ENCODE measurements at regions not wholly inside any gene's neighbourhood (a gene's known extent, or its start where the extent isn't known, plus 50 kb on each side); places are given as distances from the start of the nearest gene placed in this dataset.

DNA sequence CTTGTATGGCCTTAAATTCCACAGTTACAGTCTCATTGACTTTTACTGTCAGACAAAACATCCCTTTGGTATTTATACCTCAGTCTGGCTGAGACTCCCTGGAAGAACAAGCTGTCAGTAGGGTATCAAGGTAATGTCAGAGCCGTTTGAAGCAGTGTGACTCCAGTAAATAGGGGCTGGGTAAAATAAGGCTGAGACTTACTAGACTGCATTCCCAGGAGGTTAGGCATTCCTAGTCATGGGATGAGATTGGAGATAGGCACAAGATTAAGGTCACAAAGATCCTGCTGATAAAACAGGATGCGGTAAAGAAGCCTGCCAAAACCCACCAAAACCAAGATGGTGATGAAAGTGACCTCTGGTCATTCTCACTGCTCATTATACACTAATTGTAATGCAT, 219.5 kb upstream of the SKOR2 start:
- DNase-seq (ENCODE audit: low spot score) = no peak

DNA sequence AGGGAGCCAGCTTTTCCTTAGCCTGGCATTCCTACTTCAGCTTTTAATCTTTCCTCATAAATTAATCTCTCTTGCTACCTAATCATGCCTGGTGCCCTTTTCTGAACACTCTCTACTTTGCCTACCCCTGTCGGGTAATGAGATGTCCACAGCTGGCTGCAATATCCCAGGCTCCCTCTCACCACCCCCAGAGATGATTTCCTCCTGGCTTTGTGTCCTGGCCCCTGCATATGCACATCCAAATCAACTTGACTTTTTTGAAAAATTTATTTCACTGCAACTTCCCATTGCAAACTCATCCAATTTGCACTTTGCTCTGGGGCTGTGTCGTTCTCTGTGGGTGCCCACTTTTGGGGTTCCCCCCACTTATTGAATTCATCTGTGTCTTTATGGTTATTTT, 218.1 kb upstream of the SKOR2 start:
- DNase-seq (ENCODE audit: low spot score) = no peak

DNA sequence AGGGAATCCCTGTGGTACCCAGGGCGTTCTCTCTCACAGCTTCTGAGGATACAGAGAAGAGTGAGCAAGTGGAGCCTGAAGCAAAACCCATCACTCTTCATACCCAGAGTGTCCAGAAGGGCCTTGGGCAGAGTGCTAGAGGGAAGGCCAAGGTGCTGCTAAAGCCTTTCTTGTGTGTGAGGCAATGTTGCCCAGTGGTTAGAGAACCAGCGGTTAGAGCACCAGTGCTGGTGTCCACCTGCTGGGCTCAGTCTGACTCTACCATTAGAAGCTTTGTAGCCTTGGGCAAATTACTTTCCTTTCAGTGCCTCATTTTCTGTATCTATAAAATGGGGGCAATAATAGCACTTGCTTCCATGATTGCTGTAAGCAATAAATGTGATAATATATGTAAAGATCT, 210.5 kb upstream of the SKOR2 start:
- DNase-seq (ENCODE audit: low spot score) = no peak

DNA sequence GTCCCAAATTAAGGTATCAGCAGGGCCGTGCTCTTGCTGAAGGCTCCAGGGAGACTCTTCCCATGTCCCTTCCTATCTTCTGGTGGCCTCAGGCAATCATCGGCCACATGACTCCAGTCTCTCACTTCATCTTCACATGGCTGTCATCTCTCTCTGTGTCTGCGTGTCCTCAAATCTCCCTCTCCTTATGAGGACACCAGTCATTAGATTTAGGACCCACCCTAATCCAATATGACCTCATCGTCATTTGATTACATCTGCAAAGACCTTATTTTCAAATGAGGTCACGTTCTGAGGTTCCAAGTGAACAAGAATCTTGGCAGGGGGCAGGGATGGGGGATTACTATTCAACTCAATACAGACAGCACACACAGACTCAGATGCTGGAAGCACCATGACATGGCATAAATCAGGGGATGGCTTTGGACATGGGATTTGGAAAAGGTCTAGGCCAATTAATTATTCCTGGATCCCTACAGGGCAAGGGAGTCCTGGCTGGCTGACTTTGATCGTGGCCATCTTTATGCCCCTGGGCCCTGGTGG, 210.0 kb upstream of the SKOR2 start:
- no peak for DNase-seq (ENCODE audit: low spot score)

DNA sequence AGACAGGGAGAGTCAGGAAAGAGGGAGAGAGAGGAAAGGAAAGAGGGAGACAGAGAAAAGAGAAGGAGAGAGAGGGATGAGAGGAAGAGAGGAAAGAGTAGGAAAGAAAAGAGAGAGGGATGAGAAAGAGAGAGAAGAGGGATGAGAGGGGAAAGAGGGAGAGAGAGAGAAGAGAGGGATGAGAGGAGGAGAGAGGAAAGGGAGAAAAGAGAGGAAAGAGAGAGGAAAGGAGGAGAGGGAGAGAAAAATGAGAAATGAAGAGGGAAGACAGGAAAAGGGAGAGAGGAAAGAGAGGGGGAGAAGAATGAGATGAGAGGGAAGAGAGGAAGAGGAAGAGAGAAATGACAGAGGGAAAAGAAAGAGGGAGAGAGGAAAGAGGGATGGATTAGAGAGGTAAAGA, 207.0 kb upstream of the SKOR2 start:
- DNase-seq (ENCODE audit: low spot score) = no peak

DNA sequence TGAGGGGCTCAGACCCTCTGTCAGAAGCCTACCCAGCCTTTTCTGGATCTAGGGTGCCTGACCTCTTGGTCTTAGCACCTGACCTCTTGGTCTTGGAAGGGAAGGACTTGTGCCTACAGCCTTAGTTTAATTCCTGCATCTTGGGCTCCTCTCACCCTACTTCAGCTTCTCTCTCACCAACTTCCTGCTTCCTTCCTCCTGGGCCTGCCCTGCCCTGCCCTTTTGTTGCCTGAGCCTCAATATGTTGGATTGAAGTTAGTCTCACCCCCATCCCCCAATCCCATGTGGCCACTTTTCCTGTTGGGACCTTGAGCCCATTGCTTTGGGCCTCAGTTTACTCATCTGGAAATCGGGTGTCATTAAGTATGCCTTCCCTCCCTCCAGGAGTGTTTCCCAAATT, 206.2 kb upstream of the SKOR2 start:
- no peak for DNase-seq (ENCODE audit: low spot score)

DNA sequence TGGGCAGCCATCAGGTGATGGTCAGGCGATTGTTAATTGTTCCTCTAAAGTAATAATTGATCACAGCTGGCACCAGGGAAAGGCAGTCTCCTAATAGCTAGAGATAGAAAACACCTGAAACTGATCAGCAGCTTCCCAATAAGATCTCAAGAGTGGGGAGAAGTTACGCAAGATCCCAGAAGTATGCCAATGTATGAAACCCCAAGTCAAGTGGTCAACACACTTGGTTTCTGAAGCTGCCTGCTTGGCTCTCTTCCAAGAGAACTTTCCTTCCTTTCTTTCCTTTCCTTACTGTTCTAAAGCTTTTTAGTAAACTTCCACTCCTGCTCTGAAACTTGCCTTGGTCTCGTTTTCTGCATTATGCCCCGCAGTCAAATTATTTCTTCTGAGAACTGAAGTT, 201.6 kb upstream of the SKOR2 start:
- no peak for DNase-seq (ENCODE audit: low spot score)

DNA sequence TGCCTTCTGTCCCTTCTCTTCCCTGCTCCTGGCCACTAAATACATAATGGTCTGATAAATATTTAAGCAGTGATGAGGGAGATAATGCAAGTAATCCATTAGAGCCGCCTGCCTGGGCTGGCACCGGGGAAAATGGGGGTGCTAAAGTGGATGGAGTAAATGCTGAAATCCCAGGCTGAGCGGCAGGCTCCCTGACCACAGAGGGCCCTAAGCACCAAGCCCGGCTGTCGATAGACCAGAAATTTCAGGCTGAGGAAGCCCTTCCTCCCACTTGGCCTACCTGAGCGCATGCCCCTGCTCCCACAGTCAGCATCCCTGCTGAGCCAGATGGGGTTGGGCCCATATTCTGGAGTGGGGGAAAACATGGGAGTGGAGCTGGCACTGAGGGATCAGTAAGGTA, 197.5 kb upstream of the SKOR2 start:
- no peak for DNase-seq (ENCODE audit: low spot score)

DNA sequence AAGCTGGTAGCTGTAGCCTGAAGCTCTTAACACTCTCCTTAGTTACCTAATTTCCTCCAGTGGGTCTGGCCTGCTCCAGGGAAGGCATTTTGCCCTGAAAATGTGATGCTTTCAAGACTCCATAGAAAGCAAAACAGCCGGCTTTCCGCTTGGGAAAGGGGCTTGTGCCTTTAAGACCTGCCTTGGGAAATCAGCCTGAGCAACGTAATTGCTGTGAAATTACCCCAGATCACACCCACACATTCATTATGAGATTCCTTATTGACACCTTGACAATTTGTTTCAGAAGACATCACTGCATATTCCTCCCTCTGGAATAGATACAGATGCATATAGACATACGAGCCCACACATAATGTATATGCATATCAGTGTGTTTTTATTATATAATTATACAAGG, 190.5 kb upstream of the SKOR2 start:
- DNase-seq (ENCODE audit: low spot score) = no peak

DNA sequence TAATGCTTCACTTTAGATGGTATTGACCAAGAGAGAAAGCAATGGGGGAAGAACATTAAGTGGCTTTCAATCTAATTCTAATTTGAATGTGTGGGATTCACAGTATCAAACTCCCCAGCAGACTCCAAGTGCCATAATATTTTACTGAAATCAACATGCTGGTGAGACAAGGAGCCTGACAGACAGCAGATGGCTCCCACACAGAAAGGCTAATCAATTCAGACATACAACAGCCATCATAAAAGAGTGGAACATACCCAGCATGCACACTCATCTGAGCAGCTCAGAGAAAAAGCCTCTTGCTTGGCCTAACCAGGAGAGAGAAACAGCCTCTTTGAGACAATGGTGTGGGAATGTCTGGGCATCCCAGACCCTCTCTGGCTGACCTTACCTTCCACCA, 186.5 kb upstream of the SKOR2 start:
- DNase-seq (ENCODE audit: low spot score) = no peak

DNA sequence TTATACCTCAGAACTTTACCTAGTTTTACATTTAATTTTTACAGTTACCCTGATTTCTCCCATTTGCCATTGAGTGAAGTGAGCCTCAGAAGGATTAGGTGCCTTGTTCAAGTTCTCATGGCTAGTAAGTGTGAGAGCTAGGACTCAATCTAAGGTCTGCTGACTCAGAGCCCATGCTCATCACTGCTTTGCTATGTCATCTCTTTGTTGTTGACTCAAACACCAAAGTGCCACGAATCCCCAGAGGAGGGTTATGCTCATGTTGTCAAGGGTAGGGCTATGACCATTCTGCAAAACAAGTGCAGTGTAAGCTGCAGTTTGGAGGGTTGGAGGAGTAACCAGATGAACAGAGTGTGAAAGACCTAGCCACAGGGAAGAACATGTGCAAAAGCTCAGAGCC, 185.4 kb upstream of the SKOR2 start:
- DNase-seq (ENCODE audit: low spot score) = no peak

DNA sequence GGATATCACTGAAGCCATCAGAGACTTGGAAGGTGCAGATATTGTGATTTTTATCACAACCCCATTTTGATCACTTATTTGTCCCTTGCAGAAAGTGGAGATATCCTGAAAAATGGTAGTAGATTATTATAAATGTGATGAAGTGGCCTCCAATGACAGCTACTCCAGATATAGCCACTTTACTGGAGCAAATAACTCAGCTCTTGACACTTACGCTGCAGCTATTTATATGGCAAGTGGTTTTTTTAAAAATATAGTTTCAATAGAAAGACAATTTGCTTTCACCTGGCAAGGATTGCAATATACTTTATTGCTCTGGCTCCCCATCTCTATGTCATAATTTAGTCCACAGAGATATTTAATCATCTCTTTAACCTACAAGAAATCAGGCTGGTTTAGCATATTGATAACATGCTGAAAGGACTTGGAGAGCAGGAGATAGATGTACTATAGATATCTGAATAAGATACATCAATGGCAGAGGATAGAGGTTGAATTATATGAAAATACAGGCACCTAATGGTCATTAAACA, 182.8 kb upstream of the SKOR2 start:
- no peak for DNase-seq (ENCODE audit: low spot score)

DNA sequence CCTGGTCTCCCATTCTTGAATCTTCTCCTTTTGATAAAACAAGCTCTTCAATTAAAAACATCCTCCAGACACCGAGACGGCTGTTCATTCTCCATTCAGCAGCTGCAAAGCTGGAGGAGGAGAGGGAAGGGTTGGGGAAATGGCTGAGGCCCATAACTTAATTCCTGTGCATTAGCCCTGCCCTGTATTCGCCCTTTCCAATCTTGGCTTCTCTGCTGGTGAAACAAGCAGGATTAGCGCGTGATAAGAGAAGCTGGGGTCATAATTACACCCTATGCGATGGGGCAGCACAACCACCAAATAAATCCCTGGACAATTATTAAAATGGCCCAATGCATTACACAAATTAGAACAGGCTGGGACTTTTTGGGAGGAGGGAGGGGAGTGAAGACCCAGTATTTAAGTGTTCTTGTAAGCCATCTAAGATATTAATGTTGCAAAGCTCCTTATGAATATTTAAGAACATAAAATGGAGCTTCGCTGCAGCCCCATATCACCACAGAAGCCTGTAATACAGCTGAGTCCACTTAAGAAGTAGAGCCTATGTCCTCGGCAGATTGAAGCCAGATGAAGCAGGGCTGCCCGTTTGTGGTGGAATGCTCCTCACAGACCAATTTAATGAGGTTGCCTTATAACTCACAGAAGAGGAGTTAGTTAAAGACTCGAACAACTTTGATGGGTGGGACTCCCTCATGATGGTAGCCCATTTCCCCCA, 176.6 kb upstream of the SKOR2 start:
- no peak for DNase-seq (ENCODE audit: low spot score)

DNA sequence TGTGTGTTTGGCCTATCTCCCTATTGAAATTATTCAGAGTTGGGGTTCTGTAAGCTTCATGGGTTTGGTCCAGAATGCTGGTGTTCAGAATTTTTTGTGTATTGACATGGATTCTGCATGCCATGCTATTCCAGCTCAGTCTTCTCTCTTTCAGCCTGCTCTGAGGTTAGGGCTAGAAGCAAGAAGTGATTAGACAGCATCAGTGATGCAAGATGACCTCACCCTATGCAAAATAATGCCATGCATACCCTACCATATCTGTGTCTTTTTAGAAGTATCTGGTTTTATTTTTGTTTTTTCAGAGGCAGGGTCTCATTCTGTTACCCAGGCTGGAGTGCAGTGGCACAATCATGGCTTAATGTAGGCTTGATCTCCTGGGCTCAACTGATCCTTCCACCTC, 175.6 kb upstream of the SKOR2 start:
- DNase-seq (ENCODE audit: low spot score) = no peak

DNA sequence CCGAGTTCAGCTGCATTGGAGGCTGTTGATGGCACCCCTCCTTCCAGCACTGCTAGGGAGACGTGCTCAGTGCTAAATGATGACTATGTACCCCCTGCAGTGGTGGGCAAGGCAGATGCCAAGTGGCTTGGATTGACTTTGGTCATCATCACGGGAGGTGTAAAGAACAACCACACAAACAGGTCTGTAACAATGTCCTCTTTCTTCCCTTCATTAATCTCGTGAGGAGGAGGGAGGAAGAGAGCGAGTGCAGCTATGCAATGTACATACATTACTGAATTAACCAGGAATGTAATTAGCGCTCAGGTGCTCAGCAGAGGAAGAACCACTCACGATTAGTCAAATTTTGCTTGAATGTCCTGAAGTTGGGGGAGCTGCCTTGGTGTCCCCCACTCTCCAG, 173.9 kb upstream of the SKOR2 start:
- no peak for DNase-seq (ENCODE audit: low spot score)

DNA sequence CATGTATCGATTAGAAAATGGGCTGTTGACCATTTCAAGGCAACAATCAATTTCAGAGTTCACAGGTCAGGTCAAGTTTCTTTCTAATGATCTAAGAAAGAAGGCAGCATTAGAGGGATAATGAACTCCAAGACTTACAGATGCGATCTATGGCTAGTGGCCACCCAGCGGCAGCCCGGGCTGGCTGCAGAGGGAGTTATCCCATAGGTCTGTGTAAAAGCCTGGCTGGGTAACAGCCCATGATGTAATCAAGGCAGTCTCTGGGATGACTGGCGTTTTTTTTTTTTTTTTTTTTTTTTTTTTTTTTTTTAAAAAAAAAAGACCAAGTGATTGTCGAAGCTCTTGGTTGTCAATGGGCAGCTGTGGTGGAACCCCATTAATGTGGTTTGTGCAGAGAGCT, 171.1 kb upstream of the SKOR2 start:
- peak; percentile 62 for DNase-seq (ENCODE audit: low spot score)

DNA sequence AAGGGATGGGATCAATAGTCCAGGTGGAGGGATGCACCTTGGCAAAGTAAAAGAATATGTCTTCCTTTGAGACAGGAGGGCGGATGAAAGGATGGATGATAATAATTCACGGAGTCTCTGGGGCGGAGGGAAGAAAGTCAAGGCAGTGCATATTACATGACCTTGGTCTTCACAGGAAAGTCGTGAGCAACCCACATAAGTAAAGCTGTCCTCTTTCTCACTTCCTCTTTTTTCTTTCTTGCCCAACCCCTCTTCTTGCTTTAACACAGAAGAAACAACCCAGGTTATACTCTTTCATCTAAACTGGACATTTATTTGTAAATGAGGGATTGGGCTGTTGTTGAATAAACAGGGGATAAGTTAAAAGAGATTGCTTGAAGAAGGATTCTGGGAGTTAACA, 168.7 kb upstream of the SKOR2 start:
- no peak for DNase-seq (ENCODE audit: low spot score)

DNA sequence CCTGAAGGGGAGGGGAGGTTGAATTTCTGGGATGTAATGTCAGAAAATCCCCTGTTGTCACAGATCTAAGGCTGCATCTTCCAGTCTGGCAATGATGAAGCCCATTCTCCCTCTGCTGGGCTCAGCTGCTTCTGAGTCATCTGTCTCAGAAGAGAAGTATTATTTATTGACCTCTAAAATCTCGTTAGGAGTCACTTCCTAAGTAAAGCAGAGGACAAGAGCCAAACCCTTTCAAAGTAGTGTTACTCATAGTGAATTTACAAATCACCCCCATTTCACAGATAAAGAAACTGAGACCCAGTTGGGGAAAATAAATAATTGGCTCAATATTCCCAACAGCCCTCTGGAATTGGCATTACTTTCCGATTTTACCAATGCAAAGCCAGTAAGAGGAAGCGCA, 167.3 kb upstream of the SKOR2 start:
- peak; percentile 41 for DNase-seq (ENCODE audit: low spot score)

DNA sequence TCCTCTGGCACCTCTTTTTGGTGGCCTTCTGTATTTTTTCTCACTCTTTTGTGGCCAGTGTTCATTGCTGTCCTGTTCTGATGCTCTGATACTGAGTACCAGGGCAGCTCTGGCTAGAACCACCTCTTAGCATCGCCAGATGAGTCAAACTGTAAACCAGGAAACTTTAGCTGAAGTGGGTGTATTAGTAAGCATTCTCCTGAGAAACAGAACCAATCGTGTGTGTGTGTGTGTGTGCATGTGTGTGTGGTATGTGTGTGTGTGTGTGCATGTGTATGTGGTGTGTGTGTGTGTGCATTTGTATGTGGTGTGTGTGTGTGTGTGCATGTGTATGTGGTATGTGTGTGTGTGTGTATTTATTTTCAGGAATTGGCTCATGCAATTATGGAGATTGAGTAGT, 166.3 kb upstream of the SKOR2 start:
- DNase-seq (ENCODE audit: low spot score) = no peak

DNA sequence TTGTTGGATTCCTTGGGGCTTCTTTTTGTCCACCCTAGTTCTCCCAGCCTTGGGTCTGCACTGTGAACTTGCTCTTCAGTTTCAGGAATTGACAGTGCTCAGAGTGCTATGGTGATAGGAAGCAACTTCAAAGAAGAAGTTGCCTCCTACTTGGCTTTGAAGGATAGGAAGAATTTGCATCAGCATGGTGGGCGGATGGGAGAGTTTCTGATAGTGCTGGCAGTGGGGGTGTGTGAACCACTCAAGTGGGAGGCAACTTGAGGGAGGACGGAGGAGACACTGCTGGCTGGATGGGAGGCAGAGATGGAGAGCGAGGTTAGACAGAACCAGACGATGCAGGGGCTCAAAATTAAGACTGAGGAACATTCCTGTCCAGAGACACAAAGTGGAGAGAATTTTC, 164.4 kb upstream of the SKOR2 start:
- no peak for DNase-seq (ENCODE audit: low spot score)

DNA sequence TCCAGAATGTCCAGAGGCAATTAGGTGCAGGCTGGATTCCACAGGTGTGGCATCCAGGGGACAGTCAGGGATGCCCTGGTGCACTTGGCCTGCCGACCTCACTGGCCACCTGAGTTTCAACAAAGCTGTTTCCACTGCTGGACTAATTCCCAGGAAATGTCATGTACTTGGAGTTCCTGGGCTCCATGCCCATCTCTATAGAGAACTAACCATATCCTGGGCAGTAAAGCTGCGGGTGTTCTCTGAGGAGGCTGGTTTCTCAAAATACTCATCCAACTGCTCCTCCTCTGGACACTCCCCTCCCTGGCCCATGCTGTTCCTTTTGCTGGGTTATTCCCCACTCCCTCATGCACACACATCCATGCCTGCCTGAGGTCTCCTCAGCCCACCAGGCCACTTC, 161.9 kb upstream of the SKOR2 start:
- DNase-seq (ENCODE audit: low spot score) = no peak

DNA sequence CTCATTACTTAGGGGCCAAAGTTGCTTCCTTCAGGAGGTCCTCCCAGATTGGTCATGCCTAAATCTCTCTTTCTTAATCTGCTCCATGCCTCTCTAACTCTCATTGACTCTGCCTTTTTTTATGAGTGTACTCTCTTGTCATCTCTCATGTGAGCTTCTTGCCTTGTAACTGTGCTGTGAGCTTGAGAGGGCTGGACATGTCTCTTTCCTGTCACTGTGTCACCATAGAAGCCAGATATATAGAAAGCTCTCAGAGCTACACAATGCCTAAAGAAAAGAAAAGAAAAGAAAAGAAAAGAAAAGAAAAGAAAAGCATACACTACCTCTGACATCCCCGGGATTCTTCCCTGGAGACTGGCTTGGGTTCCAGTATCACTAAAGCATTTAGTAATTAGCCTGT, 161.5 kb upstream of the SKOR2 start:
- no peak for DNase-seq (ENCODE audit: low spot score)

DNA sequence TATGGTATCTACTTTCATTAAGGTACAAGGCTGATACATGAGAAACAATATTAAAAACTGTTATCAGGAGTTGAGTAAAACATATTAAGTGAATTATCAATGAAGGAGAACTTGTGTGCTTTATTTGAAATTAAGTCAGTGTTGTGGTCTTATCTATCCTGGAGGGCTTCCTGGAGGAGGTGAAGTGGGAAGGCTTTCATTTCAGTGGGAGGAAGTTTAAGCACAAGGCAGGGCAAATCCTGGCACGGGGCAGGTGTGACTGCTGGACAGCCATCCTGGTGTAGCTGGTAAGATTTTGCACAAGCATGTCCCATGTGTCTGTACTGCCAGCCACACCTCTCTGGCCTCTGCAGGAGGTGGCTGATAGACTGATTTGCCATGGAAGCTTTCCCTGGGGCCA, 159.7 kb upstream of the SKOR2 start:
- DNase-seq (ENCODE audit: low spot score) = no peak

DNA sequence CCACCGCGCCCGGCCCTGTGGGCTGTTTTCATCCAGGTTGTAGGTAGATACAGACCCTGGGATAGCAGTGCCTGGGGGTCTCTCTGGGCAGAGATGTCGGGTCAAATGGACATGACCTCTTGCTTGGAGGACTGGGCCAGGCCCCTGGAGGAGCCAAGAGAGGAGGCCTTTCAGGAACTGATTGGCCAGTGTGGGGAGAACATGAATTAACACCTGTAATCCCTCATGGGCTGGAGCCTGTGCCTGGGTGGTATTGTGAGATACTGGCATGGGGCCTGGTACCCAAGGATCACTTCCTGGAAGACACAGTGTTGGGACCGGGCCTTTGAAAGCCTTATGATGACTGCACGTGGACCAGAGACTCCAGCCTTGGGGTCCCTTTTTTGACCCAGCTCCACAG, 158.7 kb upstream of the SKOR2 start:
- no peak for DNase-seq (ENCODE audit: low spot score)
